ENCODE measurements at regions not wholly inside any gene's neighbourhood (a gene's known extent, or its start where the extent isn't known, plus 50 kb on each side); places are given as distances from the start of the nearest gene placed in this dataset.

DNA sequence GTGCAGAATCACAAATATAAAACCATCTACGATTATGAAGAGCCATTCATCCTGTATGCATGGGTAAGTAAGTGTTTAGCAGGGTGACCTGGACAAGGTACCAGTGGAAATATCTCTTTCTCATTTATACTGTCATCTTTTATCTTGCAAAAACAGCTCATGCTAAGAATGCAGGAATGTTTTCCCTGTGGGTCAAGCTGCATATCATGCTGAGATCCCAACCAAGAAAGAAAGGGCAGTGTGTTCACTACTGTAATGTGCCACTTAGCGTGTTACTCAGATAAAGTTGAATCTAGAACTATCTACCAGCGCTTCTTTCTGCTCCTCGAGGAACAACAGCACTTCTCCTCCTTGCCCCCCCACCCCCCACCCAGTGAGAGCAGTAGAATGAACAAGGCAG lies 212.7 kb upstream of the TBL1X start:
- in situ Hi-C loops (cut with MboI; ENCODE audit: low pct_unique_long_range_greater_than_20kb, low sequenced_read_pairs): no loop called here
- DNase-seq: no peak

DNA sequence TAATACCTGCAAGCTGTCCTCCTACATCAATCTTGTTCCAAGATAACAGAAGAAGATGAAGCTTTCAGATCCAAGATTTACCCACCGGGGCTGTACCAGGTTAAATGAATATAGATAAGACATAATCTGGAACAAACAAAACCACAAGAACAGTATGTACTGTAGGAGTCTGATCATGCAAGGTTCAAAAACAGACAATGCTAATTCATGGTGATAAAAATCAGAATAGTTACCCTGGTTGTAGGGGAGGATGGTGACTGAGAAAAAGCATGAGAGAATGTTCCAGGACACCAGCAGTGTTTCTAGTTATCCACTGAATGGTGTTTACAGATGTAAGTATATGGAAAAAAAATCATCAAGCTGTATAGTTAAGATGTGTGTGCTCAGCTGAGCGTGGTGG lies 211.6 kb upstream of the TBL1X start:
- in situ Hi-C loops (cut with MboI; ENCODE audit: low pct_unique_long_range_greater_than_20kb, low sequenced_read_pairs): no loop called here

GRCh38 chrX:9257718-9258420 lies 207.0 kb upstream of the TBL1X start:
- in situ Hi-C loops (cut with MboI; ENCODE audit: low pct_unique_long_range_greater_than_20kb, low sequenced_read_pairs): no loop called here

More for the DNA sequence above, 211.6 kb upstream of the TBL1X start:
- no peak for DNase-seq

DNA sequence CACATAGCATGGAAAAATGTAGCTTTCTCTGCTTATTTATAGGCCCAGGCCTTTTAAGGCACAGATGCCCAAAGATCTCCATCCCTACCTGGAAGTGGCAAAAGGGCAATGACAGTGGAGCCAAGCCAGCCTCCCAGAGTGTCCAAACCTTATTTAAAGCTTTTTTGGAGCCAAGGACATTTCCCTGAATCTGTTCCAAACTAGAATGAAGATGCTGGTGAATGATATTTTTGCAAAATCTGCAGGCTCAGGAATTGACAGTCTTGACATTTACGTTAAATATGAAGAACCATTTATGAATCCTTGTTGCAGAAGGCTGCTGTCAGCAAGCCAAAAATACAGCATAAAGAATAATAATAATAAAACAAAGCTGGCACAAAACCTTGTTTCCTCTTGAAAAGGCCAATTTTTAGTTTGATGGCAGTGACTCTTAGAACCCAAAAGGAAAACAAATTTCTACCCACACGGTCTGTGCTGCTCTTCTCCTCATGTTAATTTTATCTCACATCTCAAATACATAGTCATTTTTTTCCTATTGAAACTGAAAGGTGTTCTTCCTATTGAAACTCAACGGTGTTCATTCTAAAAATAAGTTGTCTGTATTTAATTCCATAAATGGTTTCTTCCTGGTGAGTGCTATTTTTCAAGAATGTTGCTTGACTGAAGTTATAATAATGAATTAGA lies 206.3 kb upstream of the TBL1X start:
- in situ Hi-C loops (cut with MboI; ENCODE audit: low pct_unique_long_range_greater_than_20kb, low sequenced_read_pairs): no loop called here
- DNase-seq: no peak

More at GRCh38 chrX:9257718-9258420, 207.0 kb upstream of the TBL1X start:
- DNase-seq: no peak

GRCh38 chrX:9260603-9261002 lies 204.3 kb upstream of the TBL1X start:
- in situ Hi-C loops (cut with MboI; ENCODE audit: low pct_unique_long_range_greater_than_20kb, low sequenced_read_pairs): no loop called here
- no peak for DNase-seq

GRCh38 chrX:9267415-9267814 lies 197.4 kb upstream of the TBL1X start:
- in situ Hi-C loops (cut with MboI; ENCODE audit: low pct_unique_long_range_greater_than_20kb, low sequenced_read_pairs): no loop called here
- no peak for DNase-seq

- no peak for DNase-seq
- in situ Hi-C loops (cut with MboI; ENCODE audit: low pct_unique_long_range_greater_than_20kb, low sequenced_read_pairs): no loop called here
These were observed 195.7 kb upstream of the TBL1X start for GRCh38 chrX:9269134-9269533.

DNA sequence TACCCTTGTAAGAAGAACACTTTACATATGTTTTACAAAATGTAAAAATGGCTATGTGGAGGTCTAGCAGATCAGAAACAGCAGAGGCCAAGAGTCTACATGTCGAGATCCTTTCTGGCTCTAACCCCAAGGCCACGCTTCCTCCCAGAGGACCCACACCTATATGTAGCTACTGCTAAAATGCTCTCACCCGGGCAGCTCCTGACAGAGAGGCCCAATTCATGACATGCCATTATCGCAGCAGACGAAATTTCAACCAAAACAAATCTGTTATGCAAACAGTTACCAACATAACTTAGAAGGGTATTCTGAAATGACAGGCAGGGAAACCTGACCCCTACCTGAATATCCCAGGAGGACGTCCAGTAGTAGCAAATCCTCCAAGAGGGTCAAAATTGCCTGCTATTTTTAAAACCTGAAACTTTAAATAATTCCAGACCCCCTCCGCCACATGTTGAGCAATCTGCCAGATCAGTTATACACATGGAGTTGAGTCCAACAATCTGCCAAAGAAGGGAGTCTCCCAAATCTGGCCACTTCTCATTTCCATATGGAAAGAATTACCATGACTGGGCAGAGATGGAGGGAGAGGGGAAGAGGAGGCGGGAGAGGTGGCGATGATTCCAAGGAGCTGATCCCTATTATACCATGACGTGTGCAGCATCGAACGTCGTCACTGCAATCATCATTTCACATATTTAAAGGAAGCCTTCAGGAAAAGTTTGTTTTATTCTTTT lies 192.9 kb upstream of the TBL1X start:
- in situ Hi-C loops (cut with MboI; ENCODE audit: low pct_unique_long_range_greater_than_20kb, low sequenced_read_pairs): no loop called here
- DNase-seq: no peak

DNA sequence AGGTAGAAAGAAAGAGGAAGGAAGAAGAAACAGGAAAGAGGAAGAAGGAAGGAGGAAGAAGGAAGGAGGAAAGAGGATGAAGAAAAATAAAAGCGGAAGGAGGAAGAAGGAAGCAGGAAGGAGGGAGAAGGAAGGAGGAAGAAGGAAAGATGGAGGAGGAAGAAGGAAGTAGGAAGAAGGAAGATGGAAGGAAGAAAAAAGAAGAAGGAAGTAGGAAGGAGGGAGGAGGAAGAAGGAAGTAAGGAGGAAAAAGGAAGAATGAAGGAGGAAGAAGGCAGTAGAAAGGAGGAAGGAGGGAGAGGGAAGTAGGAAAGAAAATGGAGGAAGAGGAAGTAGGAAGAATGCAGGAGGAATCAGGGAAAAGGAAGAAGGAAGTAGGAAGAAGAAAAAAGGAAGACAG lies 191.1 kb upstream of the TBL1X start:
- in situ Hi-C loops (cut with MboI; ENCODE audit: low pct_unique_long_range_greater_than_20kb, low sequenced_read_pairs): no loop called here
- DNase-seq: no peak

DNA sequence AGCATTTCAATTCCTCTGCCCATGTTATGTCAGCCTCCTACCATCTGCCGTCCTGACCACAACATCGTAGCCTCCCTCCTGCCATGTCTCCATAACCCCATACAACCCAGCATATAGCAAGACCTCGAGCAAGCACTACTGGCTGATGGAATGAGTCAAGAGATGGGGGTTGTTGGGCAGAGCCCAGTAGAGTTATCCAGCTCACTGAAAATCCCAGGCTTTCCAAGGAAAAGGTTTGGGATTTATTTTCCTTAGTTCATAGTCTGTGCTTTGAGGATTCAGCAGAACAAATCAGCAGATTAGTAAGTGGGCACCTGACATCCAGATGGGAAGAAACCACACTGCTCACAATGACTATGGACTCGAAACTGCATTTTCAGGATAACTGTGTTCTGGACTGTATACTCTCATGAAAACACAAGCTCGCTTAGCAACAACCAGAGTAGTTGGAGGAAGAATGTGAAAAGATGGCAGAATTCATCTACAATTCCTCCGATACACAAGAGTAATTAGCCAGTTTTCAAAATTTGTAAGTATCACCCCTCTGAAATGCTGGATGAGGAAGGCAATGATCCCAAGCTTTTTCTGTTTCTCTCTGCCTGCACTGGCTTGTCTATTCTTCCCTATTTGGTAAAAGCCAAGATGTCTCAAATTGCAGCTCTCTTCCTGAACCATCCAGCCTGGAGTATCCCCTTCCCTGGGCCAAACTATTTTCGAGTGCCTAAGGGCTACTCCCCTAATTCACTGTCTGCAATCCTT lies 186.2 kb upstream of the TBL1X start:
- in situ Hi-C loops (cut with MboI; ENCODE audit: low pct_unique_long_range_greater_than_20kb, low sequenced_read_pairs): no loop called here
- no peak for DNase-seq

DNA sequence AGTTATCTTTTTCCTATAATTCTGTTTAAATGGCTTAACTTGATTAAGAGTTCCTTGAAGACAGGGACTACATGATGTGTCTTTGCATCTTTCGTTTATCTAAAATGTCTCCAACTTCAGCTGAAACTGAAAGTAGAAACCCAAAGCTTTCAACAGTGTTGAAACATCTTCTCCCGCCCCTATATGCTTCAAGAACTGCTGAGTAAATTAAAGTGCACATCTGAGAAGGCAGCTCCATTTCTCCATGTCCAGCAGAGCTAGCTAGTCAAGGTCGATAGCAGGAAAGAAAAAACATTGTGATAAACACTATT lies 185.7 kb upstream of the TBL1X start:
- in situ Hi-C loops (cut with MboI; ENCODE audit: low pct_unique_long_range_greater_than_20kb, low sequenced_read_pairs): no loop called here
- no peak for DNase-seq

- in situ Hi-C loops (cut with MboI; ENCODE audit: low pct_unique_long_range_greater_than_20kb, low sequenced_read_pairs): no loop called here
These were observed 184.0 kb upstream of the TBL1X start for GRCh38 chrX:9280831-9281230.

GRCh38 chrX:9282325-9282724 lies 182.5 kb upstream of the TBL1X start:
- no peak for DNase-seq
- in situ Hi-C loops (cut with MboI; ENCODE audit: low pct_unique_long_range_greater_than_20kb, low sequenced_read_pairs): no loop called here

More at GRCh38 chrX:9280831-9281230, 184.0 kb upstream of the TBL1X start:
- DNase-seq: no peak

GRCh38 chrX:9285342-9285771 lies 179.5 kb upstream of the TBL1X start:
- no peak for DNase-seq
- in situ Hi-C loops (cut with MboI; ENCODE audit: low pct_unique_long_range_greater_than_20kb, low sequenced_read_pairs): no loop called here

GRCh38 chrX:9286234-9286633 lies 178.6 kb upstream of the TBL1X start:
- DNase-seq: no peak
- in situ Hi-C loops (cut with MboI; ENCODE audit: low pct_unique_long_range_greater_than_20kb, low sequenced_read_pairs): no loop called here

DNA sequence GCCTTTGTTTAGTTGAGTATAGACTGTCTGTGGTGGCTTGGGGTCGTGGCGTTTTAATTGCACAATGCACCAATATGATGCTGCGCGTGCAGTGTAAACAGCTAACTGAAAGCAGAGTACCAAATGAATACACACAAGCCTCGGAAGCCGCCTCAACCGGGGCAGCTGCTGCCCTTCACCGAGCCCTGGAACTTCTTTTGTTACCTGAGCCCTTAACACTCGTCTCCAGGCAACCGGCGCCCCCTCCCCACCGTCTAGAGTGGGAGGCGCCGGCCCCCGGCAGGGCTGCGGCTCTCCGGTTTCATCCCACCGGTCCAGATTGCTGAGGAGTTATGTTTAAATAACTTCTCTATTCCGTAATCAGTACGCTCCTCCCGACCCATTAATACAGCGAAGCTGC lies 173.2 kb upstream of the TBL1X start:
- no peak for DNase-seq
- in situ Hi-C loops (cut with MboI; ENCODE audit: low pct_unique_long_range_greater_than_20kb, low sequenced_read_pairs): no loop called here

DNA sequence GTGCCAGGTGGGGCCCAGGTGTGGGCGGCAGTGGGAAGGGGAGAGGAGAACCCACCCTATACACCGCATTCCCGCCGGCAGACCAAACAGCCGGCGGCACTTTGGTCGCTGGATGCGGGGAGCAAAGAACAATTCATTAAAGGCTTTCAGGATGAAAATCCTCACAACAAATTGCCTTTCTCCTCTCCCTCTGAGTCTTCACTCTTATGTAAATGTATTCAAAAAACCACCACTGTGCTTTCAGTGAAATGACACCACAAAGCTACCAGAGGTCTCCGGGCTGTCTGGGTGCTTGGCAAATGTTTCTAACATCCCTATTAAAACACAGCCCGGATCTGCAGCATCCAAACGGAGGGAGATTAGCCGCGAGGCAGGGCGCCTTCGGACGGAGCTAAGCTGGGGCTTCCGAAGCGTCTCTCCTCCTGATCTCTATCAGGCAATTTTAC lies 171.8 kb upstream of the TBL1X start:
- in situ Hi-C loops (cut with MboI; ENCODE audit: low pct_unique_long_range_greater_than_20kb, low sequenced_read_pairs): no loop called here
- no peak for DNase-seq

DNA sequence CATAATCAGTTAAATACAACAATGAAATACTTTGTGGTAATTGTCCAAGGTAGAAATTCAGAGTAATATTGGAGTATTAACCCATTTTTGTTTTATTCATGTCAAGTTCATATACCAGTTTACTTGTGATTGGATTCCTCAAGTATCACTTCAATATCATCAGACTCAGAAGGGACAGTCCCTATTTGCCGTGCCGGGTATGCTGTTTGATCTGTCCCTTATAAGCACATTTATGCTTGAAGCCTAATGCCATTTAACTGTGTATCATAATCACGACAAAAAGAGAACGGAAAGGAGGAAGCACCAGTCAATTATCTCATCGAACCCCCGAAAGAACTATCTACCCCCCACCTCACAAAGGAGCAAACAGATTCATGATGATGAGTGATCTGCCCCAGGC lies 171.0 kb upstream of the TBL1X start:
- no peak for DNase-seq
- in situ Hi-C loops (cut with MboI; ENCODE audit: low pct_unique_long_range_greater_than_20kb, low sequenced_read_pairs): no loop called here

DNA sequence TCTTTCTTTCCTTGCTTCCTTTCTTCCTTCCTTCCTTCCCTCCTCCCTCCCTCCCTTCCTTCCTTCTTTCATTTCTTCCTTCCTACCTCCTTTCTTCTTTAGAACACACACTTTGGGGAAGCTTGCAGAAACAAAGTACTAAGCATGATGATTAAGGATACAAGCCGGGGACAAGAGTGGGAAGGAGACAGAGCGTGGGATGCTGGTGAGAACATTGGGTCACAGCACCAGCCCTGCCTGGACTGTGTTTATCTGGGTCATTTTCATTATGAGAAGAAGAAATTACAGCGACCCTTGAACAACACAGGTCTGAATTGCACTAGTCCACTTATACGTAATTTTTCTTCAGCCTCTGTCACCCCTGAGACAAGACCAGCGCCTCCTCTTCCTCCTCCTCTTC lies 169.3 kb upstream of the TBL1X start:
- no peak for DNase-seq
- in situ Hi-C loops (cut with MboI; ENCODE audit: low pct_unique_long_range_greater_than_20kb, low sequenced_read_pairs): no loop called here

DNA sequence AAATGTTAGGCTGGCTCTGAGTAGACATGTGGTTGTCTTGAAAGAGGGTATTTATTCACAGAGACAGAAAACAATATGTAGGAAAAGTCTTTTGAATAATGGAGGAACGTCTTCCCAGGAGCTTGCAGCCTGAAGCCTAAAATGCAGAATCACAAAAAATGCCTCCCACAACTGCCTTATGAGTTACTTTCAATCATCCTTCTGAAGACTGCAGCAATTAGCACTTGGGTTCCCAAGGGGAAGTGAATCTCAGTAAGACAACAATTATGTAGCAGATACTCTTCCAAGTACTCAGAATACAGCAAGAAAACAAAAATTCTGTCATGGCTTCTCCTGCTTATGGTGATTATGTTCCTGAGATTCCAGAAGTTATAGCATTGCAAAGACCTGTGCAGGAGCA lies 166.6 kb upstream of the TBL1X start:
- in situ Hi-C loops (cut with MboI; ENCODE audit: low pct_unique_long_range_greater_than_20kb, low sequenced_read_pairs): no loop called here

More for the DNA sequence above, 166.6 kb upstream of the TBL1X start:
- no peak for DNase-seq

Data from KBM-7 (cell line).